HG02610 (cell line): ENCODE measurements at regions not wholly inside any gene's neighbourhood (a gene's known extent, or its start where the extent isn't known, plus 50 kb on each side); places are given as distances from the start of the nearest gene placed in this dataset.
"Not testable (repeated sequence)": the region's sequence is repeated elsewhere in the genome, so short reads cannot be mapped to it uniquely, and the experiment has no call there.

Source experiments
- ATAC-seq: cut with Tn5 transposase; IDR thresholded peaks from one replicate; pipeline ENCODE4 v1.9.1; 2021; ENCODE audit warnings: mild to moderate bottlenecking, moderate library complexity; ENCODE audit not compliant: unreplicated experiment

DNA sequence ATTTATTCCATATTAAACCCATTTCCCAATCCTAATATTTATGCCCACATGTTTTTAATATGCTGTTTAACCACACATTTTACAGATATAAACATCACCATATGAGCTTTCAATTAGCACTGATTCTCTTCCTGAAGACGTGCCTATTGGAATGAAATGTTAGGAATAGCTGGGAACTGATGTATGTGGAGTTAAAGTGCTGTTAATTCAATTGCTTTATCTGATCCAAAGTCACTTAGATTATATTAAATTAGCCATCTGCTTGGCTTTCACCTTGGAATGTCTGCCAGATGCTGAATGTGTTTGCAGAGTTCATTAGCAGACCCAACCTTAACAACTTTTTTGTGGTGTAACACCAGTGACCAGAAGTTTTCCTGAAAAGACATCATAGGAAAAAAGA, 942.9 kb upstream of the KLHL29 start:
- no peak for ATAC-seq

DNA sequence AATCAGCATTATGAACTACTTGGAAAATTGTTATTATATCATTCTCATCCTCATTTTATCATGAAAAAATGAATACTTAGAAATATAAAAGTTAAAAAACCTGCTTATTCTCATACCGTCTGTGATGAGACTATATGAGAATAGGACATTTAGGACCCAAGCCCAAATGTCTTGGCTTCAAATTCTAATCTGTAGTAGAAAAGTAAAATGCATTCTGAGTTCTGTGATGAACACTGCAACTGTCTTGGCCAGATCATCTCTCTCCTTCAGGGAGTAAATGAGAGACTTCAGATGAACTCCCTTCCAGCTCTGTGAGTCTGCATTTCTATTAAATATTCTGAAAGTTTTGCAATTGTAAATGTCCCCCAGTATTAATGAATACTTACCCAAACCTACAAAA, 940.7 kb upstream of the KLHL29 start:
- ATAC-seq: no peak

DNA sequence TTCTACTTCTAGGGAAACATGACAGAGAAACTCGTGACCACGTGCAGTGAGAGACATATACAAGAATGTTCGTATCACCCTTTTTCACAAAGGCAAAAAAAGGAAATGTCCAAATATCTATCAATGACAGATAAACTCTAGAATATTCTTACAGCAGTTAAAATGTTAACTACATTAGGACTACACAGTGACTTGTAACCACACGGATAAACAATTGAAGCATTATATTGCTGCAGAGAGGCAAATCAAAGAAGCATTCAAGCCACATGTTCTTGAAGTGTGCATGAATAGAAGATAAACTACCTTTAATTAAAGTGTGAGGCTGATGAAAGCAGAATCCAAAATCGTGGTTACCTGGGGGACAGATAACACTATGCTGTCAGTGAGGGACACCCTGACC, 935.3 kb upstream of the KLHL29 start:
- ATAC-seq: no peak

DNA sequence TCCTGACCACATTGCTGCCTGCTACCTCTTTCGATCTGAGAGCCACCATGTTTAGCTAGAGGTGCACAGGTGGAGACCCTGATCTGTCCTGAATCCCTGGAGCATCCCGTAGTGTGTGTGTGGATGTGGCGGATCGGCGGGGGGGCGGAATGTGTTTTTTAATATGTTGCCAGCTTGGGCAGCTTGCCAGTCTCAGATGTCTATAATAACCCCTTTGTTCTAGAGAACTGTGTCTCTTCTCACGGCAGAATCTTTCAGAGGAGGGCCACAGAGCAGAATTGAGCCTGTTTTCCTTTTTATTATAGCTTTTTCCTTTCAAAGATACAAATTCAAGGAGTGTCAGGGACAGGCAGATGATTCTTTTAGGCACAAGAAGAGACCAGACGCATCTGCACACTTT, 934.1 kb upstream of the KLHL29 start:
- no peak for ATAC-seq

DNA sequence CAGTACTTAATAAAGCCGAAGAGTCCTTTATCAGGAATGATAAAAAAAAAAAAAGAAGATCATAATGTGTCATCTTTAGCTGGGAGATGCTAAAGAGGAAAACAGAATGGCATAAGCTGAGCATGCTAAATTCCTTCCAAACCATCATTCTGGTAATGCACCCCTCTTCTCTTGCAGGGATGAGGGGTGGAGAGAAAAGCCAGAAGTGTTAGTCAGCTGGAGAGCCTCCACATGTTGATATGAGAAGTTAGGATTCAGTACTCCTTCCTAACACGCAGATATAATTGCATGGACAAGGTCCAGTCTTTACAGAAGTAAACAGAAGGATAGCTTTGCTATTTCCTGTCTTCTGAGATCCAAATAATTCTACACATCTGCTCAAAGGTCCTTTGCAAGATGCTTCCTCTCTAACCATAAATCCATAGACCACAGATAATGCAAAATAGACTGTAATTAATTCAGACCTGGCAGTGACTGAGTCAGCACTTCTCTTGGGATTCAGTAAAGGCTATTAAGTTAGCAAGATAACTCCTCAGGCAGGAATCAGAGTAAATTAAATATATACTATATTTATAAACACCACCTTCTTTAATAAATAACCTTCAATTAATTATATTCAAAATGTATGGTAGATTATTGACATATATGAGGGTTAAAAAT, 930.0 kb upstream of the KLHL29 start:
- ATAC-seq: no peak

DNA sequence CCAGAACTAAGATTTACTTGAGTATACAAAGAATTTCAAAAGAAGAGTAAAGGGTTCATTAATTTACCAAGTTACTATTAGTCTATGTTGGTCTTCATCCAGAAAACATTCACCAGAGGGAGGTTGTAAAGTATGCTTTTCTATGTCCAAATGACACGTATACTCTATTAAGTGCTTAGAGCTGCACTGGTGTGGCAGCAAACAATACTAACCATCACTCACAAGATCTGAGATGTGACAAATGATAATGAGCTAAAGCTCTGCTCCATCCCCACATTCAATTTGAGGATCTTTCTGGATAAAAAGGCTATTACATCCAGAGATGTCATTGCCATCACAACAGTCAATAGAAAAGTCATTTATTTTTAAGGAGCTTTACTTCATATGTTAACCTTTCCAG, 926.5 kb upstream of the KLHL29 start:
- ATAC-seq: no peak

DNA sequence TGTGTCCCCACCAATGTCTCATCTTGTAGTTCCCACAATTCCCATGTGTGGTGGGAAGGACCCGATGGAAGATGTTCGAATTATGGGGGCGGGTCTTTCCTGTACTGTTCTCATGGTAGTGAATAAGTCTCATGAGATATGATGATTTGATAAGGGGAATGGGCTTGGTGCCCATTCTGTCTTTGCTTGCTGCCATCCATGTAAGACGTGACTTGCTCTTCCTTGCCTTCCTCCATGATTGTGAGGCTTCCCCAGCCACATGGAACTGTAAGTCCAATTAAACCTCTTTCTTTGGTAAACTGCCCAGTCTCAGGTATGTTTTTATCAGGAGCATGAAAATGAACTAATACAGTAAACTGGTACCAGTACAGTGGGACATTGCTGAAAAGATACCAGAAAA, 909.9 kb upstream of the KLHL29 start:
- not testable (repeated sequence) for ATAC-seq

DNA sequence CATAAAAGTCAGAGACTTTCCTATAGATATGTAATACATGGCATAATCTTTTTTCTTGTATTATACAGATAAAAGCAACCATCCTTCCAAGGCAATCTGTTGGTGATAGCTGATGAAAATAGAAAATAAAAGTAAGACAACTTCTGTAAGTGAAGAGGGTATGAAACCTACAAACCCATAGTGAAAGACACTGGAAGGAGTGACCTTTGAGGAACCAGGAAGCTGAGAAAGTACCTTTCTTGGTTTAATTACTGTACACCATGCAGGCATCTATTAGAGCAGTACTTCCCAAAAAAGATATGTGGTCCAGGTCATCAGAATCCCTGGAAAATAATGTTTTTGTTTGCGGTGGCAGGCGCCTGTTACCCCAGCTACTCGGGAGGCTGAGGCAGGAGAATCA, 906.6 kb upstream of the KLHL29 start:
- no peak for ATAC-seq

DNA sequence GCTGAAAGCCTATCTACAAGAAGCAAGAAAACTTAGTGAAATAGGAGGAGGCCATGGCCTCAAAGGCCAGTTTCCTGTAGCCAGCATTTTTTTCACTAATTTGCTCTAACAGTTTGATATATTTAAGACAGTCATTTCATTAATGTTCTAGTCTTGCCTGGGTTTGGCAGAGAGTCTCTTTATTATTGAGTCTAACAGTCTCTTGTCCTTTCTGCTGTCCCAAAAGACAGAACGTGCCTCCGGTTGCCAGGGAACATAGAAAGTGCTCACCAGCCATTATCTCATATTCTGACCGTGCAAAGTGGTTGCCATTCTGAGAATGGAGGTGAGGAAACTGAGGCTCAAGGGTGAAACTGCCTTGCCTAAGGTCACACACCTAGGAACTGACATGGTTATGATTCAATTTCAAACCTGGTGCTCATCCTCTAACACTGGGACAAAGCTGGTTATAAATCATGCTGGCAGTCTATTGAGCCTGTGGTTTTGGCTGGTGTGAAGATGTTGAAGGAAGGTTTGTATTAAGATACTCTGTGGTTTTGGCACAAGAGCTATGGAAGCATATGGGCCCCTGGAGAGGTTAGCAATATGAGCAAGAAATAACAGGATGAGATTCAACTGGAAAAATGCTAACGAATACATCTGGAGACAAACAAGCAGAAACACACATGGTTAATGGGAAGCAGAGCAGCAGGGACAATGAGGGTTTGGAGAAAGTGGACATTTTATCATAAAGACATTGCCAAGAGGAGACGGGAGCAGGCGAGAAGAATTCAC, 903.3 kb upstream of the KLHL29 start:
- ATAC-seq: no peak

DNA sequence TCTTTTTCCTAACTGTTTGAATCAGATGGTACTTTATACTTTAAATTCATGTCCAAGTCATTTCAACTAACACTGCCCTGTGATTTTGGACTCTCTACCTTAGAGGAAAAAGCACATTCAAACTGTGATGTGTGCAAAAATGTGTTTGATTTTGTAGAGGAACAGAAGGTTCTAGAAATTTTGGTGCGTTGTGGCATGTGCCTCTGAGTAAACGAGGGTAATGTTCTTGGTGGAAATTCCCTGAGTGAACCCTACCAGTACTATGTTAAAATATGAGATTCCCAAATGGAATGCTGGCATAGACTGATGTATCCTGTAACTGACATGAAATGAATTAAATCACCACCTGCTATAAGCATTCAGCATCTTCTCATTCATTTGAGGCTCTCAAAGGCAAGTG, 901.9 kb upstream of the KLHL29 start:
- ATAC-seq: no peak

DNA sequence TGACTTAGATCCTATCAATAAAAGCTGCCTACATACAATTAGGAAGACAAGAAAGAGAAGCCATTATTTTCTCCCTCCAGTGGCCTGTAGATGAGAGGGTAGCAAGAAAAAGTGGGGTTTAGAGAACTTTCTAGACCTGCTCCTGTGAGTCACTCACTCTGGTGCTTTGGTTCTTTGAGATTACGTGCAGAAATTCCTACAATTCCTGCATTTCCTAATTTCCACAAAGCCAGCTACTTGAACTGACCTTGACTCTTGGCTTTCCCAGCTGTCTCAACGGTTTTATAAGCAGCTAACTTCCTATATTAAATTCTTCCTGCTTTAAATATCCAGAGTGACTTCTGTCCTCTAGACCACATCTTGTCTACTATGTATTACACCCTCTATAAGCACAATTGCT, 899.5 kb upstream of the KLHL29 start:
- ATAC-seq: no peak

DNA sequence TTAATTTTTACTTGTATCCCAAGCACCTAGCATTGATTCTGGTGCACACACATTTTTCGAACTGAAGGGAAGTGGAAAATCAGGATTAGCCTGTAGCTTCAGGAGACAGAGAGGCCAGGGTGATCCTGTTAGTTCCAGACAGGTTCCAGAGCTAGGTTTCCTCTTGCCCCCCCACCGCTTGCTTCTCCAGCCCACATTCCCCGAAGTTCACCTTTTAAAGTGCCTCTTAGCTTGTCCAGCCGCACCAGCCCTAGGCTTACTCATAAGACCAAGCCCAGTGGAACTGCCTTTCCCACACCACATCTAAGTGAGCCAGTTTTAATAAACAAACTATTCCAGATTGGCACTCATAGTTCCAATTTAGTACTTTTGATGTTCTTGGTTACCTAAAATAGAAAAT, 898.6 kb upstream of the KLHL29 start:
- ATAC-seq: no peak

DNA sequence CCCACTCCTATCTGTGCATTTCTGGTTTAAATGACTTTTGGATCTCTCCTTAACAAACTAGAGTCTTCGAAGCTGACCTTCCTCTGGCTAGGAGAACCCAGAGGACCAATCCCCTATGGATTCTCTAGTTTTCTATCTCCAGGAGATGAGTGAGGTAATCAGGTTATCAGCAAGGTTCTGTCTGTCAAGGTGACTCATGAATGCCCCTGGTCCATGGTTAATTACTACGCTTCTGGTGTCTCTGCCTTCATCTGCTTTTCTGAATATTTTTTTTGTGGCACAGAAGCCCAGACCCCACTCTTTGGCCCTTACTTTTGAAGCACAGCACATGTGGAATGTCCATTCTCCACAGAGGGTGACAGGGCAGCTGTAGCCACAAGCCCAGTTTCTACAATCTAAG, 897.9 kb upstream of the KLHL29 start:
- no peak for ATAC-seq

DNA sequence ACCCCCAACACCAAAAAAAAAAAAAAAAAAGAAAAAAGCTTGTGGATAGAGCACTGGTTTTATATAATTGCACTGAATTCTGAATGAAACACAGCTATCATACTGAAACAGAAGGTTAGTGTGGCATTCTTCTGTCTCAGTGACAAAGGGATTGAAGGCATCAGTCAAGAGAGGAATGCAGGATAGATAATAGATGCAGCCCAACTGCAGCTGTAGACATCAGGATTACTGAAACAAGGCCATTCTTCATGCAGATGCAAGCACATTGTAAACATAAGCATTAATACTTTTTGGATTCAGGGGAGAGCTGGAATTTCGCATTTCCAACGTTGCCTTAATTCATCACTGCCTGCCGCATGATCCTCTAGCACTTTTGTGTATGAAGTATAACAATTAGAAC, 897.4 kb upstream of the KLHL29 start:
- ATAC-seq: no peak

DNA sequence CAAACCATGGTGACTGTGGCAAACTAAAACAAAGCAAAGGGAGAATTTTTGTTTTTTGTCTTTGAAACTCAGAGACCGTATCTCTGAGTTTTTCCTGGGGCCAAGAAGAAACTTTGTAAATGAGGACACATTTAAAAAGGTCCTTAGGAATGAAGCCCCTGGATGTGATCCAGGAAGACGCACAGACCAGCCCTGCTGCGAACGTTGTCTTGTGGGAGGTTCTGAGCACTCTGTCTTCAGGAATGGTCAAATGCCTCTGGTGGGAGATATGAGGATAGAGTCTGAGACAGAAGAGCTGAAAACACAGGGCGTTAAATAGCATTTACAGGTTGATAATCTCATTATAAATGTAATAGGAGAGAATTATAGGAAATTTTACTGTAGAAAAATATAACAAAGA, 893.5 kb upstream of the KLHL29 start:
- ATAC-seq: no peak

DNA sequence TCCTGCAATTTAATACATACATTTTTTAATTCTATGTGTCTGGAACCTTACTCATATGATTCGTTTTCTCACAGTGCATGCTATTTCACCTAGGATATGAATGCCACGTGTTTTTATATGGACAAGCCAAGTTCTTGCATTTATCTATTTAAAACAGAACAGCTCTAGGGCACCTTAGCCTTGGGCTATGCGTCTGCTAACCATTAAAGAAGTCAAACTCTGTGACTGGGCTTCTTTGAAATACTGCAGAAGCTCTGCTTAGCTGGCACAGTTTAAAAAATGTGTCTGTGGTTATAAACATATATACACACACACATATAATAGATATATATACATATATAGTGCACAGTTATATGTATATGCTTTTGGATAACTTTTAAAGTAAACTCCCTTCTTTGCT, 890.8 kb upstream of the KLHL29 start:
- no peak for ATAC-seq

DNA sequence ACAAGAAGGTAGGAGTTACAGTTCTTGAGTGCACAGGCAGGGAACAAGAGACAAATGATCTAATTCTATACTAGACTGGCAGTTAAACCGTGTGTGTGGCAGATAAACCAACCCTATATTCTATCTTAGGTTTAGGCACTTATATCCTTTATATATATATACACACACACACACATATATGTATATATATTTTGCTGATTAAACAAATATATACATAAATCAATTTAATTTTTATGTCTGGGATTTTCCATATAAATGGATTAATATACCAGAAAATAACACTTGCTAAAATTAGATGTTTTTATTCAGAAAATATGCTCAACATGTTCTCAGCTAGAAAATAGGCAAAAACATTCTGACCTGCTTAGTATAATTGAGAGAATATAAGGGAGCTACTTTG, 887.9 kb upstream of the KLHL29 start:
- no peak for ATAC-seq

DNA sequence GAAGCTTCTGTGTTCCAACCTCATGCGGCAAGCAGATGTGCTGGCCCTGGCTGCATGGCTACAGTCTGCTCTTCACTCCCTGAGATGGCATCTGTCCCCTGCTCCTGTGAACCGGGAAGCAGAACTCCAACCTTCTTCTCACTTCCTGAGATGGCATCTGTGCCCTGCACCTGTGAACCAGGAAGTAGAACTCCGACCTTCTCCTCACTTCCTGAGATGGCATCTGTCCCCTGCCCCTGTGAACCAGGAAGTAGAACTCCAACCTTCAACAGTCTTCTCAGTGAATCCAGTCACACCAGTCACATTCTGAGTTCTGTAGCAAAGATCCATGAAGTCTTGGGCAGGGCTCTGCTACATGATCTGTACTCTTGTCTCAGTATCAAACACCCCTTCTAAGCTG, 887.2 kb upstream of the KLHL29 start:
- no peak for ATAC-seq

DNA sequence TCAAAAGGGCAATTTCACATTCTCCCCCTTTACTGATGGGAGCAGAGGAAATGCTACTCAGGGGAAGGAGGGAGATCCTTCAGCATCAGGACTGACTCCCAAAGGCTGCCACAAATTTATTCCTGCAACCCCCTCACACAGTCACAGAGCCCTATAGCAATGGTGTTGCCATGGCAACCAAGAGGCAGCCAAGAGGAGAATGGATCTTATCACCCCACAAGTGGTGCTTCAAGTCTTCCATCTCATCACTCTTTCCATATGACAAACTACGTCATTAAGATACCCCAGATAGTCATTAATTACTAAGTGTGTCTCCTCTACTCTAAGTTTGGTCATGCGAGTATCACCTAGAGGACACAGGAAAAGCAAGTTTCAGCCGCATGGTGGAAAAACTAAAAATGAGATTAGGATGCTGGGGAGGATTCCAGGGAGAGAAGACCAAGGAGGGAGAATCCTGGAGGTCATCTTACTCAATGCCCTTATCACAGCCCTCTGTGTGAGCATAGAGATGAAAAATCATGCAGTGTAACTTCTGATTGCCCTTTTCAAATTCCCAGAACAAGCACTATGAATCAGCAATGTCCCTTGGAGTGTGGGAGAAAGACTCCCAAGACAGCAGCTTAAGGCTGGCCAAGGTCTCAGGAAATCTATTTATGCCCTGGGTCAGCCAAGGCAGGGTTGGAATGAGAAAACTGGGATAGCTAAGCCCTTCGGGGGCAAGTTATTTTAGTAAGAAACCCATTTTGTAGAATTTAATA, 885.7 kb upstream of the KLHL29 start:
- no peak for ATAC-seq

DNA sequence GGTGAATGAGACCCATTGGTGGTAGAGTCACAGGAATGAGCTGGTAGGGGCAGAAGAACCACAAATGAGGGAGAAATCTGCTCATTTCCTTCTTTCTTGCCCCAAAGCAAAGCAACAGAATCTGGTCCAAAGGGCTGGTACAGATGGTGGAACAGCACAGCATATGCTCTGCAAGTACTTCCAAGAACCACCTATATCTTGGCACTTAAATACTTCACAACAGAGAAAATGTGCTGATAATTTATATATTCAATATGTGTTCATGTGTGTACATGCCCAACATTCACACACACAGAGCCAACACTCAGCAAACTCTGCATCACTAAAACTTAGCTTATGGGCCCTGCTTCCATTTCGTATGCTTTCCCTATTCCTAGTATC, 884.4 kb upstream of the KLHL29 start:
- ATAC-seq: no peak

DNA sequence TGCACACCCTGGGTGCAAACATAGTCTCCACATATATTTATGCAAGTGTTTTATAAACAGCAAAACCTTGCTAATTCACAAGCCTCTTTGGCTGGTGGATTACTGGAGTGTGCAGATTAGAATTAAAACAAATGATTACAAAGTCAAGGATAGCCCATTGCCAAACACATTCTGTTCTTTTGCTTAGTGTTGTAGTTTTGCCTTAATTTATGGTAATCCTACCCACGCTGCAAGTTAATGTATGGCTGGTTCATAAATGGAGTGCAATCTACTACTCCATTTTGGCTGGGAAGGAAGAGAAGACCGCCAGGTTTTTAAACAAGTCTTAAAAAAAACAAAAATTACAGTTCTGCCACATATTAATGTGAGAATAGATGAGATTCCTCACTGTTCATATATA, 883.1 kb upstream of the KLHL29 start:
- no peak for ATAC-seq

DNA sequence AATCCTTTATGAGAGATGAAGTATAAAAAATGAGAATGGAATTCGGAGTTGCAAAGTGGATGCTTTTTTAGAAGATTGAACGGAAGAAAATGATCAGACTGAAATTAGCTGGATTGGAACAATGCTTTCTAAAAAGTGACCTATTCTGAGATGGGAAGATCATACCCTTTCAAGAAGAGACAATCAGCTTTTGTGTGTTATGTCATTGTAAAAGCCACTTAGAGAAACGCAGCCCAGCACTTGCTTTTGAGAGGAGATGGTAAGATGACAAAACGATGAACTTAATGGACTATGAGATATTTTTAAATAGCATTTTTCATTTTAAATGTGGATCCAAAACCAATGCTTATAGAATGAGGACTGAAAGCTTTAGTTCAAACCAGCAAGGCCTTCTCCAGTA, 871.4 kb upstream of the KLHL29 start:
- no peak for ATAC-seq
